ENCODE measurements at regions not wholly inside any gene's neighbourhood (a gene's known extent, or its start where the extent isn't known, plus 50 kb on each side); places are given as distances from the start of the nearest gene placed in this dataset.

- Histone ChIP-seq H3K4me3 (ENCODE audit: insufficient read length, low read depth) (no peak overlapping the region), H3K9ac (ENCODE audit: insufficient read length, low read depth) (no peak overlapping the region), H3K36me3 (ENCODE audit: insufficient read depth, insufficient read length, low read length) (no peaks in the 10 kb centered on the region), H3K9me3 (ENCODE audit: insufficient read depth, low read length) (no peaks in the 10 kb centered on the region), H3K4me1 (ENCODE audit: insufficient read depth, insufficient read length) (no peaks in the 10 kb centered on the region), H3K27me3 (ENCODE audit: insufficient read depth, insufficient read length) (no peaks in the 10 kb centered on the region)
- TF ChIP-seq SUZ12 (IDR thresholded peaks at IDR 0.05; ENCODE audit: extremely low read depth, insufficient read depth, insufficient read length) (no peak), YY1 (IDR thresholded peaks at IDR 0.05; ENCODE audit: insufficient read depth, insufficient read length) (no peak), ZNF274 (IDR thresholded peaks at IDR 0.05; ENCODE audit: low read depth, low read length) (no peak)
- no peak for DNase-seq (ENCODE audit: low read depth, low spot score)
Observed at GRCh38 chr6:135575629-135576028, 78.1 kb upstream of the AHI1 start.

DNA sequence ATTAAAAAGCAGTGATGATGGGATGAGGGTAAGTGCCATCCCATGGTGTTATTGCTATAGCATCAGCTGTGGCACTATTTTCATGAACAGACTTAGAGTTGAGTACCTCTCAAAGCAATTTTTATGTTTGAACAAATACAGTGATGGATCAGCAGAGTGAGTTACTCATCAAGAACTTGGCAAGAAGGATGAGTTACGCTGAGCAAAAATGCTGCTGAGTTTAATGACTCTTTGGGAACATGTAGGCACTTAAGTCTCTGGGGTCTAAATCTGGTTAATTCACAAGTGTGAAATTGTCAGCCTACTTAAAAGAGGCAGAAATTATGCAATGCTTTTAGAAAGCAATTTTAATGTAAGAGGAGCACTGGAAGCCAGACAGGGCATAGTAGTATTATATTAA lies 78.5 kb upstream of the AHI1 start:
- no peak overlapping the region for H3K4me3 ChIP-seq (ENCODE audit: insufficient read length, low read depth)
- no peaks in the 10 kb centered on the region for H3K36me3 ChIP-seq (ENCODE audit: insufficient read depth, insufficient read length, low read length)
- no peak overlapping the region for H3K9ac ChIP-seq (ENCODE audit: insufficient read length, low read depth)
- no peaks in the 10 kb centered on the region for H3K27me3 ChIP-seq (ENCODE audit: insufficient read depth, insufficient read length)
- no peak for DNase-seq (ENCODE audit: low read depth, low spot score)
- TF ChIP-seq SUZ12 (IDR thresholded peaks at IDR 0.05; ENCODE audit: extremely low read depth, insufficient read depth, insufficient read length), result no peak
- TF ChIP-seq YY1 (IDR thresholded peaks at IDR 0.05; ENCODE audit: insufficient read depth, insufficient read length), result no peak
- no peak for TF ChIP-seq ZNF274 (IDR thresholded peaks at IDR 0.05; ENCODE audit: low read depth, low read length)
- no peaks in the 10 kb centered on the region for H3K4me1 ChIP-seq (ENCODE audit: insufficient read depth, insufficient read length)
- H3K9me3 ChIP-seq (ENCODE audit: insufficient read depth, low read length), result no peaks in the 10 kb centered on the region

DNA sequence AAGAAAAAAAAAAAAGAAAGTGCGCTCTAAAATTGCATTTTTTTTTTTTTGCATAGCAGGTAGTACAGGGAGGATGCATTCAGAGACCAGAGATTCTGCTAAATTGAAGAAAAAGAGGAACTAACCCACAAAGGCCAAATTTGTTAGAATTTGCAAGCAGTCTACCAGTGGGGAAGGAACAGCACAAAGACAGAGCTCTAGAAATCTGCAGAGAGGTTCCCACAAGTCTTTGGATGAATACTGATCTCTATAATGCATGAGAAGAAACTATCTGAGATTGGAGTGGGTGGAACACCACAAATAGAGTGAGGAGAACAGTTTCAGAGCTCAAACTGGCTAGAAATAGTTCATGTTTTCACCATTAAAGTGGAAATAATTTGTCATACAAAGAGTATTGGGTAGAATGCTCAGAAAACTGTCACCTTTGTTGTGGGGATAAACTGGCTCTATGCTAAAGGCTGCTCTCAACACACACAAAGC lies 79.6 kb upstream of the AHI1 start:
- Histone ChIP-seq H3K4me3 (ENCODE audit: insufficient read length, low read depth) (no peak overlapping the region), H3K9me3 (ENCODE audit: insufficient read depth, low read length) (no peaks in the 10 kb centered on the region), H3K4me1 (ENCODE audit: insufficient read depth, insufficient read length) (no peaks in the 10 kb centered on the region), H3K9ac (ENCODE audit: insufficient read length, low read depth) (no peak overlapping the region), H3K27me3 (ENCODE audit: insufficient read depth, insufficient read length) (no peaks in the 10 kb centered on the region), H3K36me3 (ENCODE audit: insufficient read depth, insufficient read length, low read length) (no peaks in the 10 kb centered on the region)
- no peak for DNase-seq (ENCODE audit: low read depth, low spot score)
- TF ChIP-seq ZNF274 (IDR thresholded peaks at IDR 0.05; ENCODE audit: low read depth, low read length), result no peak

- H3K4me3 ChIP-seq (ENCODE audit: insufficient read length, low read depth), result no peak overlapping the region
- H3K27me3 ChIP-seq (ENCODE audit: insufficient read depth, insufficient read length), result no peaks in the 10 kb centered on the region
- H3K36me3 ChIP-seq (ENCODE audit: insufficient read depth, insufficient read length, low read length), result no peaks in the 10 kb centered on the region
- H3K9ac ChIP-seq (ENCODE audit: insufficient read length, low read depth), result no peak overlapping the region
- H3K4me1 ChIP-seq (ENCODE audit: insufficient read depth, insufficient read length), result no peaks in the 10 kb centered on the region
- H3K9me3 ChIP-seq (ENCODE audit: insufficient read depth, low read length), result no peaks in the 10 kb centered on the region
- no peak for DNase-seq (ENCODE audit: low read depth, low spot score)
- TF ChIP-seq YY1 (IDR thresholded peaks at IDR 0.05; ENCODE audit: insufficient read depth, insufficient read length), result no peak
- TF ChIP-seq SUZ12 (IDR thresholded peaks at IDR 0.05; ENCODE audit: extremely low read depth, insufficient read depth, insufficient read length), result no peak
- no peak for TF ChIP-seq ZNF274 (IDR thresholded peaks at IDR 0.05; ENCODE audit: low read depth, low read length)
Observed at GRCh38 chr6:135578976-135579375, 81.4 kb upstream of the AHI1 start.

DNA sequence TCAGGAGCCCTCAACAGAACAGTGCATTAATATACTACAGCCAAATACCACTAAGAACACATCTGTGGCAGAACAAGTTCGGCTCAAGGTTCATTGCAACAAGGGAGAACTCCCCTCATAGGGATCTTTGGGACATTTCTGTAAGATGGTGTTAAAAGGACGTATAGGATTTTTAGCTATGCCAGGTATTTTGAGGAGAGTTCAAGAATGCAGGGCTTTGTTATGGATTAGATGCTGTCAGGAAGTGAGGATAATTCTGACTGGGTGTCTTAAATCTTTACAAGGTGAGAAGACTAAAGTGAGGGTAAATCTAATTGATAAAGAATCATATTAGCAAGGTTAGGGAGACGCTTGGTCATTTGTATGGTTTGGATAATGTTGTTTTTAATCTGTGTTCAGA lies 83.7 kb upstream of the AHI1 start:
- no peaks in the 10 kb centered on the region for H3K36me3 ChIP-seq (ENCODE audit: insufficient read depth, insufficient read length, low read length)
- H3K4me1 ChIP-seq (ENCODE audit: insufficient read depth, insufficient read length), result no peaks in the 10 kb centered on the region
- TF ChIP-seq YY1 (IDR thresholded peaks at IDR 0.05; ENCODE audit: insufficient read depth, insufficient read length) (no peak), ZNF274 (IDR thresholded peaks at IDR 0.05; ENCODE audit: low read depth, low read length) (no peak), SUZ12 (IDR thresholded peaks at IDR 0.05; ENCODE audit: extremely low read depth, insufficient read depth, insufficient read length) (no peak)
- no peaks in the 10 kb centered on the region for H3K27me3 ChIP-seq (ENCODE audit: insufficient read depth, insufficient read length)
- no peak overlapping the region for H3K9ac ChIP-seq (ENCODE audit: insufficient read length, low read depth)
- DNase-seq (ENCODE audit: low read depth, low spot score), result peak; percentile 3
- no peaks in the 10 kb centered on the region for H3K9me3 ChIP-seq (ENCODE audit: insufficient read depth, low read length)
- H3K4me3 ChIP-seq (ENCODE audit: insufficient read length, low read depth), result no peak overlapping the region

- Histone ChIP-seq H3K27me3 (ENCODE audit: insufficient read depth, insufficient read length) (no peaks in the 10 kb centered on the region), H3K9me3 (ENCODE audit: insufficient read depth, low read length) (no peaks in the 10 kb centered on the region), H3K4me3 (ENCODE audit: insufficient read length, low read depth) (no peak overlapping the region), H3K9ac (ENCODE audit: insufficient read length, low read depth) (no peak overlapping the region), H3K4me1 (ENCODE audit: insufficient read depth, insufficient read length) (no peaks in the 10 kb centered on the region), H3K36me3 (ENCODE audit: insufficient read depth, insufficient read length, low read length) (no peaks in the 10 kb centered on the region)
- DNase-seq (ENCODE audit: low read depth, low spot score), result no peak
- TF ChIP-seq YY1 (IDR thresholded peaks at IDR 0.05; ENCODE audit: insufficient read depth, insufficient read length), result no peak
- no peak for TF ChIP-seq SUZ12 (IDR thresholded peaks at IDR 0.05; ENCODE audit: extremely low read depth, insufficient read depth, insufficient read length)
Observed at GRCh38 chr6:135583256-135583761, 85.8 kb upstream of the AHI1 start.

DNA sequence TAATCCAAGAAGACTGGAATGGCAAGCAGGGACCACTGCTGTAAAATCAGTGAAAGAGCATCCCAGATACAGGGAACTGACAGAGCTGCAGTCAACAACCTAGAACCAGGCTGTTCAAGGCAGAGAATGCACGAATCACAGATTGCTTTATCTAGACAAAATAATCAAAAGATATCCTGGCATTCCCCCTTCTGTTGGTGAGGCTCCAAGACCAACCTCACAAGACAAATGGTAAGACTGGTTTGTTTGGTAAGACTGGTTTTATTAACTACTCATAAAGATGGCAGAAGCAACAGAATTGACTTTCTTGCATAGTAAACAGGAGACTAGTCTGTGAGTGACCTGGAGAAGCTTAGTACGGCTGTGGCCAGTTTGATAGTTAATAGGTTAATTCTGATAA lies 88.8 kb upstream of the AHI1 start:
- no peak for DNase-seq (ENCODE audit: low read depth, low spot score)
- Histone ChIP-seq H3K27me3 (ENCODE audit: insufficient read depth, insufficient read length) (no peaks in the 10 kb centered on the region), H3K4me3 (ENCODE audit: insufficient read length, low read depth) (no peak overlapping the region), H3K4me1 (ENCODE audit: insufficient read depth, insufficient read length) (no peaks in the 10 kb centered on the region), H3K36me3 (ENCODE audit: insufficient read depth, insufficient read length, low read length) (no peaks in the 10 kb centered on the region), H3K9me3 (ENCODE audit: insufficient read depth, low read length) (no peaks in the 10 kb centered on the region), H3K9ac (ENCODE audit: insufficient read length, low read depth) (no peak overlapping the region)
- TF ChIP-seq YY1 (IDR thresholded peaks at IDR 0.05; ENCODE audit: insufficient read depth, insufficient read length) (no peak), SUZ12 (IDR thresholded peaks at IDR 0.05; ENCODE audit: extremely low read depth, insufficient read depth, insufficient read length) (no peak), ZNF274 (IDR thresholded peaks at IDR 0.05; ENCODE audit: low read depth, low read length) (no peak)

DNA sequence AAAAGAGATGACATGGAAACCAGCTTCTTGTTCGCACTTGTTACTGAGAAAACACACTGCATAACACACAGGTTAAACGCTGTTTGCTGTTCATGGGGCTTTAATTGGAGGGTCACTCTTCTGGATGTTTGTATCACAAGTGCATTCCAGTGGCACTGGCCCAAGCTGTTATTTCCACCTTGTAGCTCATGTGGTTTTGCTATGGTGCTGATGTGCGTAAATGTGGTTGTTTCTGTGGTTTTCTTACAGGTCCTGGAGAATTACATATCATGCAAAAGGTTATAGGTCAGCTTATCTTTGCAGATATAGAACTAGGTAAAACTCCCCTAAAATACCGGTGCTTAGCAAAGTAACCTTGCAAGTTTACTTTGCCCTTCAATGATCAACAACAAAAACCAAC lies 89.3 kb upstream of the AHI1 start:
- TF ChIP-seq SUZ12 (IDR thresholded peaks at IDR 0.05; ENCODE audit: extremely low read depth, insufficient read depth, insufficient read length), result no peak
- no peak for TF ChIP-seq ZNF274 (IDR thresholded peaks at IDR 0.05; ENCODE audit: low read depth, low read length)
- no peak for TF ChIP-seq YY1 (IDR thresholded peaks at IDR 0.05; ENCODE audit: insufficient read depth, insufficient read length)
- Histone ChIP-seq H3K4me3 (ENCODE audit: insufficient read length, low read depth) (no peak overlapping the region), H3K9me3 (ENCODE audit: insufficient read depth, low read length) (no peaks in the 10 kb centered on the region), H3K4me1 (ENCODE audit: insufficient read depth, insufficient read length) (no peaks in the 10 kb centered on the region), H3K9ac (ENCODE audit: insufficient read length, low read depth) (no peak overlapping the region), H3K27me3 (ENCODE audit: insufficient read depth, insufficient read length) (no peaks in the 10 kb centered on the region), H3K36me3 (ENCODE audit: insufficient read depth, insufficient read length, low read length) (no peaks in the 10 kb centered on the region)
- DNase-seq (ENCODE audit: low read depth, low spot score), result no peak
